ENCODE measurements at regions not wholly inside any gene's neighbourhood (a gene's known extent, or its start where the extent isn't known, plus 50 kb on each side); places are given as distances from the start of the nearest gene placed in this dataset.

DNA sequence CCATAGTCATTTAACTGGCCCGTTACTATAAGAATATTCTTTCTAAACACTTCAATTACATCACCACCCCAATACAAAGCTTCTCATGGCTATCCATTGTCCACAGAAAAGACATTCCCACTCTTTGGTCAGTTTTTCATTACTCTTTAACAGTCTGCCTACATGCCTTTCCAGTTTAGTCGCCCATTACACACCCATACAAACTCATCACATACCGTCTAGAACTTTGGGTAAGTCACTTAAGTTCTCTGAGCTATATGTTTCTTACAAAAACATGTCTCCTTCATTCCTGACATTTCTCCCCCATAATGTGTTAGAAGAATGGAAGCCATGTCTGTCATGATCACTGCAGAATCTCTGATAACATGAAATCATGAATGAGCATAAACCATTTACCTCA lies 108.2 kb upstream of the STK17B start:
- no peak for DNase-seq (ENCODE audit: extremely low spot score)
- TF ChIP-seq, protein P1, sequence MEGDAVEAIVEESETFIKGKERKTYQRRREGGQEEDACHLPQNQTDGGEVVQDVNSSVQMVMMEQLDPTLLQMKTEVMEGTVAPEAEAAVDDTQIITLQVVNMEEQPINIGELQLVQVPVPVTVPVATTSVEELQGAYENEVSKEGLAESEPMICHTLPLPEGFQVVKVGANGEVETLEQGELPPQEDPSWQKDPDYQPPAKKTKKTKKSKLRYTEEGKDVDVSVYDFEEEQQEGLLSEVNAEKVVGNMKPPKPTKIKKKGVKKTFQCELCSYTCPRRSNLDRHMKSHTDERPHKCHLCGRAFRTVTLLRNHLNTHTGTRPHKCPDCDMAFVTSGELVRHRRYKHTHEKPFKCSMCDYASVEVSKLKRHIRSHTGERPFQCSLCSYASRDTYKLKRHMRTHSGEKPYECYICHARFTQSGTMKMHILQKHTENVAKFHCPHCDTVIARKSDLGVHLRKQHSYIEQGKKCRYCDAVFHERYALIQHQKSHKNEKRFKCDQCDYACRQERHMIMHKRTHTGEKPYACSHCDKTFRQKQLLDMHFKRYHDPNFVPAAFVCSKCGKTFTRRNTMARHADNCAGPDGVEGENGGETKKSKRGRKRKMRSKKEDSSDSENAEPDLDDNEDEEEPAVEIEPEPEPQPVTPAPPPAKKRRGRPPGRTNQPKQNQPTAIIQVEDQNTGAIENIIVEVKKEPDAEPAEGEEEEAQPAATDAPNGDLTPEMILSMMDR (IDR thresholded peaks at IDR 0.05; ENCODE audit: control extremely low read depth, extremely low read depth, low read depth, missing control alignments), result no peak
- CTCF ChIA-PET, result interaction anchor here (1.4 to 2.7 kb wide), 3 partner anchors 10 to 174 kb away, joined by 4 to 9 read pairs (median 4); no protein-coding TSS in a partner anchor
- POLR2A ChIA-PET, result no interaction called here

DNA sequence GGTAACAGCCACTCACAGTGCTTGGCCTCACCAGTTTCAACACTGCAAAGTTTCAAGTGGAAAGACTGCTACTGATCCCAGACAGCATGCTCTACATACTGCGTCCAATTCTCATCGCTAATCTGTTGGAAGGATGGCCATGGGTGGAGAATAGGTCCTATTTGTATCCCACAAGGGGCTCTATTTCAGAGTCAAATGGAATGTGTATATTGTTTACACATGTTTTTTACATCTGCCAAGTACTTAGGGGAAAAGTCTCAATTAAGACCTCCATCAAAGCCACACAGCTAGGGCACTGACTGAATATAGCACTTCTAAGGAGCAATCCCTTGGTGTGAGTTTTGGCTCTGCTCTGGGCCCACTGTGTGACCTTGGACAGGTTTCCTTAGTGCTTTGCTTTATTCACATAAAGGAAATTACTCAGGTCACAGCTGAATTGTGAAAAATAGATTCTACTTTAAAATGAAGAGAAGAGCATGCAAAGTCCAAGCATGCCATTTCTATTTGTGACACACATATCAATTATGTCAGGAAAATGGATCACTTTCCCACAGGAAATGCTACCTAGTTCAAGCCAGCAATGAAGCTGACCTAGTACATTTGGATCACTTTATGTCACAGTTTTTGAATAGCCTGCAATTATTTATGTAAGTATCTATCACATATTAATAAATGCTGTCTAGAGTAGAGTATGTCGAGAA lies 112.9 kb upstream of the STK17B start:
- POLR2A ChIA-PET, result no interaction called here
- DNase-seq (ENCODE audit: extremely low spot score), result no peak
- TF ChIP-seq, protein P1 (IDR thresholded peaks at IDR 0.05; ENCODE audit: control extremely low read depth, extremely low read depth, low read depth, missing control alignments), result no peak
- CTCF ChIA-PET, result interaction anchor here (1.4 kb wide), 1 partner anchor 10 kb away, joined by 4 read pairs; no protein-coding TSS in a partner anchor

DNA sequence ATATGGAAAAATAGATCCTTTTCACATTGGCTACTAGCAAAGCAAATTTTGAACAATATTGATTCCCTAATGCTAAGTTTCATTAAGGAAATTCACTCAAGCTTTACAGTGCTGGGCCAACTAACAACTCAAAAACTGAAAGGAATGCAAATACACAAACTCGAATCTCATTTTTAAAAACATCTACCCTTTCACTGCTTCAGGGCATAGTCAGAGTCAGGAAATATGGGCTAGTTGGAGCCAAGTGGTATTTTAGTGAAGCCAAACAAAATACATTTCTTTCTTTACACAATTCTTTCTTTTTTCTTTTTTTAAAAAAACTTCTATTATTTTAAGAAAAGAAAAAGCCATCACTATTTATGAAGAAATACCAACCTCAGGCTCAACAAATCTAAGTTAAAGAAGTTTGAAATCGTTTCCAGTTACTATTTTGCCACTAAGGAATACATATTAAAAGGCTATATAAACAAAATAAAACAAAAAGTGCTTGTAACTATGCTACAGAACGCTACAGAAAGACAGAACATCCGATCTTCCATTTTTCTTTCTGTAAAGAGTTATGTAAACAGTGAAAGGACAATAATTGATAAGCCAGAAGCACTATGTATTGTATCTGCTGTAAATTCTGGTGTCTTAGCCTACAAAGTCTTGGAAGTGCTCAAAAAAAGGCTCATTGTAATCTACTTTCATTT lies 113.6 kb upstream of the STK17B start:
- ChIA-PET POLR2A (no interaction called here), CTCF (interaction anchor here (1.1 to 1.4 kb wide), 3 partner anchors 9 to 13 kb away, joined by 4 to 7 read pairs (median 5); no protein-coding TSS in a partner anchor)
- no peak for DNase-seq (ENCODE audit: extremely low spot score)
- TF ChIP-seq, protein P1 (IDR thresholded peaks at IDR 0.05; ENCODE audit: control extremely low read depth, extremely low read depth, low read depth, missing control alignments), result no peak

DNA sequence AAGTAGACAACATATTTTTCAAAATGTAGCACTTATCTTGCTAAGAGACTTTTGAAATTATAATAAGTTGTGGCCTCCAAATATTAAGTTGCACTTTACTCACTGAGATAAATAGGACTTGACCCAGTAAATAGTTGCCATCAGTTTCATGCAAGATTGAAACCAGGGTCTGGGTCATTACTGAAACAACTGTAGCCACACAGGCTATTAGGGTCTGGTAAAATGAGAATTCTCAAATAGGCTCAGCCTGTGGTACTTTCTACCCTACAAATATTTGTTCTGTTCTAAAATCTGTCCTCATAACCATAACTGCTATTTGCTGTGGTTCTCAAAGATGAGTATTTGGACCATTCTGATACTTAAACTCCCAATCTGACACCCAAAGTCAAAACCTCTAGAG lies 115.4 kb upstream of the STK17B start:
- TF ChIP-seq, protein P1 (IDR thresholded peaks at IDR 0.05; ENCODE audit: control extremely low read depth, extremely low read depth, low read depth, missing control alignments), result no peak
- no peak for DNase-seq (ENCODE audit: extremely low spot score)
- CTCF ChIA-PET, result interaction anchor here (1.3 to 1.8 kb wide), 2 partner anchors 166 to 208 kb away, joined by 3 to 6 read pairs; no protein-coding TSS in a partner anchor
- POLR2A ChIA-PET, result no interaction called here

DNA sequence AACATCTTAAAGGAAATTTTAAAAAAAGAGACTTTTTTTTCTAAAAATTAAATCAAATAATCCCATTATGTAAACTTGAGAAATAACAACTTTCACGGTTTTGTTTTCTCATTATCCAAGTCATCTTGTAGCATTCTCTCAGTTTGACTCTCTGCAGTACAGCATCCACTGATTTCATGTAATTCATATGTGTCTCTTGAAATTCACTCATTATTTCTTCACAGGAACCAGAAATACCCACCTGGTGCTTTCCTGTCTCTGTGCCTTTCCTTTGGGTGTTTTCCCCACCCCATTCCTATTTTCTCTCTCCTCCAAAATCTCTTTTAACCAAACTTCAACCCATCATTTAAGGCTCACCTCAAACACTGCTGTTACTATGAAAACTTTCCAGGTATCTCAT lies 116.1 kb upstream of the STK17B start:
- TF ChIP-seq, protein P1 (IDR thresholded peaks at IDR 0.05; ENCODE audit: control extremely low read depth, extremely low read depth, low read depth, missing control alignments), result no peak
- DNase-seq (ENCODE audit: extremely low spot score), result no peak
- ChIA-PET POLR2A (no interaction called here), CTCF (interaction anchor here (1.8 kb wide), 1 partner anchor 209 kb away, joined by 6 read pairs; no protein-coding TSS in a partner anchor)

DNA sequence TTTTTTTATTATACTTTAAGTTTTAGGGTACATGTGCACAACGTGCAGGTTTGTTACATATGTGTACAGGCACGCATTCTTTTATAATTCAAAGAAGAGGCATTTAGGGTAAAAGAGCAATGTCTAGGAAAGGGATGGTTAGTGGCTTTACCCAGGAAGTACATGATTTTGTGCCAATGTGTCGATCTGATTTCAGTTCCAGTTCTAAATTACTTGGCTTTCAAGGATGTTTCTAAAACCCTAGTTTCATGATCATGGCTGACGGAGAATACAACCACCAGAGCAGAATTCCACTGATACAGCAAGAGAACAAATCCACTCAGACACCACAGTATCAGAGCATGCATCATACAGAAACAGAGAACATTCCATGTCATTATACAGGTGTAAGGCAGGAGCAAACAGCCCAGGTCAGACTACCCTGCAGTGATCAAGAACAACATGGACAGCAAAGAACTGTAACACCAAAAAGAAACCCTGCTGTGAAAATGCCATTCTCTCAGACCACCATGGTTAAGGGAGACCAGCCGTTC lies 116.7 kb upstream of the STK17B start:
- POLR2A ChIA-PET, result no interaction called here
- DNase-seq (ENCODE audit: extremely low spot score), result no peak
- CTCF ChIA-PET, result no interaction called here
- TF ChIP-seq, protein P1 (IDR thresholded peaks at IDR 0.05; ENCODE audit: control extremely low read depth, extremely low read depth, low read depth, missing control alignments), result no peak

Data from GM10248 (cell line).